Ovary (tissue), 3 donors: ENCODE measurements at regions not wholly inside any gene's neighbourhood (a gene's known extent, or its start where the extent isn't known, plus 50 kb on each side); places are given as distances from the start of the nearest gene placed in this dataset.

ENCODE experiments used
- EP300 ChIP-seq: sonication (generic); formaldehyde crosslinking; IDR thresholded peaks from one replicate; pipeline ENCODE4 v1.6.1; 2017; ENCODE audit warnings: antibody characterized with exemption
- TF ChIP-seq, protein P1 (sequence below), 3 donors: fragments of 450-650 bp in 2 of 3; fragments of 200-600 bp in 1 of 3; IDR thresholded peaks; one replicate each; pipeline versions ENCODE4 v1.5.1 to v1.8.0; 2016 to 2022; ENCODE audit warnings: antibody characterized with exemption in 3 of 3, mild to moderate bottlenecking in 1 of 3
- donor health status: DM: no; HTN: no; CAD: no.

DNA sequence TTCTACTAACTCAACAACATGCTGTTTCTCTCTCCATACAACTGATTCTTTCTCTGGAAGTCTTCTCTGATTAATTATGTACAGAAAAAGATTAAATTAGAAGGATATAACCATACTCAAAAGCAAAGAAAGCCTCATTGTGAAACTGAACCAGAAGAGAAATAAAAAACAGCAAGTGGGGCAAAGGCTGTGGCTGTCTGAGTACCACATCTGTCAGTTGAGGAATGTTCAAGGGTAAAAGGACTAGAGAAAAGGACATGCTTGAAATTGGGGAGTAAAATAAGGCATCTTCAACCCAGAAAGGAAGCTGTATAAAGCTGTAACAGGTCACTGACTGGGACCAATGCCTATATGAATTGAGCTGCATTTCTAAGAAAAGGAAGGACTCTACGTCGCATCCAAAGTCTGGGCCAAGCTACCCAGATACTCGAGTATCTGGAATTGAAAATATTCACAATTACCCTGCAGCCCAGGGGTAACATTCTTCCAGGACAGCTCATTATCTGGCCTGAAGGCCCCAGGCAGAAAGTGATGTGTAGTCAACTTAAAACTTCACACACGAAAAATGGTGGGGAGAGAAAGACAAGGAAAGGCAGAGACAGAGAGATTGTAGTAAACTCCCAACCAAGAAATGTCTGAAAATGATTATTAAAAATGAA lies 356.0 kb upstream of the GALNT5 start:
- TF ChIP-seq, protein P1, sequence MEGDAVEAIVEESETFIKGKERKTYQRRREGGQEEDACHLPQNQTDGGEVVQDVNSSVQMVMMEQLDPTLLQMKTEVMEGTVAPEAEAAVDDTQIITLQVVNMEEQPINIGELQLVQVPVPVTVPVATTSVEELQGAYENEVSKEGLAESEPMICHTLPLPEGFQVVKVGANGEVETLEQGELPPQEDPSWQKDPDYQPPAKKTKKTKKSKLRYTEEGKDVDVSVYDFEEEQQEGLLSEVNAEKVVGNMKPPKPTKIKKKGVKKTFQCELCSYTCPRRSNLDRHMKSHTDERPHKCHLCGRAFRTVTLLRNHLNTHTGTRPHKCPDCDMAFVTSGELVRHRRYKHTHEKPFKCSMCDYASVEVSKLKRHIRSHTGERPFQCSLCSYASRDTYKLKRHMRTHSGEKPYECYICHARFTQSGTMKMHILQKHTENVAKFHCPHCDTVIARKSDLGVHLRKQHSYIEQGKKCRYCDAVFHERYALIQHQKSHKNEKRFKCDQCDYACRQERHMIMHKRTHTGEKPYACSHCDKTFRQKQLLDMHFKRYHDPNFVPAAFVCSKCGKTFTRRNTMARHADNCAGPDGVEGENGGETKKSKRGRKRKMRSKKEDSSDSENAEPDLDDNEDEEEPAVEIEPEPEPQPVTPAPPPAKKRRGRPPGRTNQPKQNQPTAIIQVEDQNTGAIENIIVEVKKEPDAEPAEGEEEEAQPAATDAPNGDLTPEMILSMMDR (IDR thresholded peaks at IDR 0.05), result no peak
- no peak for TF ChIP-seq EP300
